ENCODE measurements at regions not wholly inside any gene's neighbourhood (a gene's known extent, or its start where the extent isn't known, plus 50 kb on each side); places are given as distances from the start of the nearest gene placed in this dataset.

DNA sequence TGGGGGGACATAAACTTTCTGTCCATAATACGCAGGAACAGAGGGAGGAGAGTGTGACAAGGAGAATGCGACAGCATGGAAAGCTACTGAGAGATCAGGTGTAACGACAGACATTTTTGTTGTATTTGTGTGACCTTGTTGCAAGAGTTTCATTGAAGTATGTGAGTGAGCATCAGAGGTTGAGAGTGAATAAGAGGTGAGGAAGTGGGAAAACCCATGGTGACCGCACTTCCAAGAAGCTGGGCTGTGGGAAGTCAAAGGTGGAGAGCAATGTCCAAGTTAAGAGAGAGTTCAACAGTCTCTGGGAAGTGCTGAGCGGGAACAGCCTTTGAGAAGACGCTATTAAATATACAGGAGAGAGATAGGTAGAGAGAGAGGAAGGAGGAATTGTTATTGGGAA lies 76.4 kb upstream of the PGRMC2 start:
- Histone ChIP-seq H3K9me3 (ENCODE audit: control insufficient read depth, insufficient read depth, low read length) (peaks cover under 1% of the 10 kb centered on the region; the same call in 1 of the 2 replicates), H3K4me1 (ENCODE audit: insufficient read depth, low read length) (peaks cover 9% of the 10 kb centered on the region; the same call in 1 of the 2 replicates), H3K36me3 (ENCODE audit: insufficient read depth, low read length) (no peaks in the 10 kb centered on the region)

GRCh38 chr4:128362760-128363159 lies 75.1 kb upstream of the PGRMC2 start:
- H3K4me1 ChIP-seq (ENCODE audit: insufficient read depth, low read length), result peaks cover 9% of the 10 kb centered on the region; the same call in 1 of the 2 replicates
- H3K9me3 ChIP-seq (ENCODE audit: control insufficient read depth, insufficient read depth, low read length), result 0 out of 2 replicates have a peak, but pooled peaks cover 4% of the 10 kb centered on the region
- H3K36me3 ChIP-seq (ENCODE audit: insufficient read depth, low read length), result no peaks in the 10 kb centered on the region
- no peak overlapping the region for H3K9ac ChIP-seq (ENCODE audit: low read depth, low read length)

More for the DNA sequence above, 76.4 kb upstream of the PGRMC2 start:
- H3K9ac ChIP-seq (ENCODE audit: low read depth, low read length), result no peak overlapping the region

DNA sequence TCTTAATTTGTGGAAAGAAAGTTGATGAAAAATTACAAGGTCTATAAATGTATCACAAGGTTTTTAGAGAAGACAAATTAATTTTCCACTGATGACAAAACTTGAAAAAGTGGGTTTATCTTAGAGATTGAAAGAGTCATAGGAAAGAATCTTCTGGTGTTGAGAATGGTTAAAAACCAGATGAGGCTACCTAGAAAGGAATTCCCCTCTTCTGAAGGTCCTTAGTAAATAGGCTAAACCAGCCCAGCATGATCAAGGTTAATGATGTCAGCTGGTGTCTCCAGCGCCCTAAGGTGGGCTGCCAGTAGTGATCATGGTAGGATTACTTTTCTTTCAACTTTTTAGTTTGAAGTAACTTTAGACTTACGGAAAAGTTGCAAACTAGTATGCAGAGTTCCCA lies 71.8 kb upstream of the PGRMC2 start:
- H3K36me3 ChIP-seq (ENCODE audit: insufficient read depth, low read length), result no peaks in the 10 kb centered on the region
- 0 out of 2 replicates have a peak, but pooled peaks cover 4% of the 10 kb centered on the region for H3K9me3 ChIP-seq (ENCODE audit: control insufficient read depth, insufficient read depth, low read length)
- no peak overlapping the region for H3K9ac ChIP-seq (ENCODE audit: low read depth, low read length)
- peaks cover 20% of the 10 kb centered on the region for H3K4me1 ChIP-seq (ENCODE audit: insufficient read depth, low read length)

- H3K36me3 ChIP-seq (ENCODE audit: insufficient read depth, low read length), result no peaks in the 10 kb centered on the region
- H3K9ac ChIP-seq (ENCODE audit: low read depth, low read length), result no peak overlapping the region
- H3K9me3 ChIP-seq (ENCODE audit: control insufficient read depth, insufficient read depth, low read length), result 0 out of 2 replicates have a peak, but pooled peaks cover 4% of the 10 kb centered on the region
- peaks cover 26% of the 10 kb centered on the region for H3K4me1 ChIP-seq (ENCODE audit: insufficient read depth, low read length)
Measured at GRCh38 chr4:128358913-128359279, 71.3 kb upstream of the PGRMC2 start.

- Histone ChIP-seq H3K4me1 (ENCODE audit: insufficient read depth, low read length) (peaks cover 29% of the 10 kb centered on the region), H3K9ac (ENCODE audit: low read depth, low read length) (no peak overlapping the region), H3K9me3 (ENCODE audit: control insufficient read depth, insufficient read depth, low read length) (0 out of 2 replicates have a peak, but pooled peaks cover 4% of the 10 kb centered on the region), H3K36me3 (ENCODE audit: insufficient read depth, low read length) (no peaks in the 10 kb centered on the region)
Measured at GRCh38 chr4:128358231-128358912, 70.8 kb upstream of the PGRMC2 start.

DNA sequence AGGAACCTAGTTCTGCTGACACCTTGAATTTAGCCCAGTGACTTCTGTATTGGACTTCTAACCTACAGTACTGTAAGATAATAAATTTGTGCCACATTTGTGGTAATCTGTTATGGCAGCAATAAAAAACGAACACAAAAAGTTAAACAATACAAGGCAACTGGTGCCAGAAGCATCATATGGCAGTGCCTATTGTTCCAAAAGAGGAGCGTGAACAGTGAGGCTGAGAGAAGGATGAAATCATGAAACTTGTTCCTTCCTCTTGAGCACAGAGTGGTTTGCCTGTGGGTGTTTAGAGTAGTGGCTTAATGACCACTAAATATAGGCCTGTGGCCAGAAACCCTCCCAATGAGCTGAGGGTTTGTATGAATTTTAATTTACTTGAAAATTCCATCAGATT lies 69.7 kb upstream of the PGRMC2 start:
- H3K4me1 ChIP-seq (ENCODE audit: insufficient read depth, low read length), result peaks cover 22% of the 10 kb centered on the region

DNA sequence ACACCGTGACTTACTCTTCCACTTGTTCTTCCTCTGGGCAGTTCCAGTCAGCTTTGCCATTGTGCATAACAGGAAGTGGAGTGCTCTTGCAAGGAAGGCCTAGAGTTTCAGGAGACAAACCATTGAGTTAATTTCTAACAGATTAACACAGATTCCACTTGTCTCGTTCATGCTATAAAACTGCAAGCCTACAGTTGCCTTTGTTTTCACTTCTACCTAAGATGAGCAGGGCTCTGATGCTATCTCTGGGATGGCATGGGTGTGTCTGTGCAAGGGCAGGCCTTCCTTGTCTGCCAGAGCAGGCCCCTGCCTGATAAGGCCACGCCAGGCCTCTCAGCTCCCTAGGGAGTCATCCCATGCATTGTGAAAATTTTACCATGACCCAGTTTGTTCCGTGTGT lies 67.7 kb upstream of the PGRMC2 start:
- 0 out of 2 replicates have a peak, but pooled peaks cover 4% of the 10 kb centered on the region for H3K9me3 ChIP-seq (ENCODE audit: control insufficient read depth, insufficient read depth, low read length)
- H3K36me3 ChIP-seq (ENCODE audit: insufficient read depth, low read length), result no peaks in the 10 kb centered on the region
- peaks cover 31% of the 10 kb centered on the region for H3K4me1 ChIP-seq (ENCODE audit: insufficient read depth, low read length)
- H3K9ac ChIP-seq (ENCODE audit: low read depth, low read length), result no peak overlapping the region

More for the DNA sequence above, 69.7 kb upstream of the PGRMC2 start:
- Histone ChIP-seq H3K9me3 (ENCODE audit: control insufficient read depth, insufficient read depth, low read length) (0 out of 2 replicates have a peak, but pooled peaks cover 4% of the 10 kb centered on the region), H3K9ac (ENCODE audit: low read depth, low read length) (no peak overlapping the region), H3K36me3 (ENCODE audit: insufficient read depth, low read length) (no peaks in the 10 kb centered on the region)

GRCh38 chr4:128354205-128354821 lies 66.7 kb upstream of the PGRMC2 start:
- Histone ChIP-seq H3K36me3 (ENCODE audit: insufficient read depth, low read length) (no peaks in the 10 kb centered on the region), H3K9ac (ENCODE audit: low read depth, low read length) (no peak overlapping the region), H3K9me3 (ENCODE audit: control insufficient read depth, insufficient read depth, low read length) (0 out of 2 replicates have a peak, but pooled peaks cover 4% of the 10 kb centered on the region), H3K4me1 (ENCODE audit: insufficient read depth, low read length) (peaks cover 34% of the 10 kb centered on the region)

DNA sequence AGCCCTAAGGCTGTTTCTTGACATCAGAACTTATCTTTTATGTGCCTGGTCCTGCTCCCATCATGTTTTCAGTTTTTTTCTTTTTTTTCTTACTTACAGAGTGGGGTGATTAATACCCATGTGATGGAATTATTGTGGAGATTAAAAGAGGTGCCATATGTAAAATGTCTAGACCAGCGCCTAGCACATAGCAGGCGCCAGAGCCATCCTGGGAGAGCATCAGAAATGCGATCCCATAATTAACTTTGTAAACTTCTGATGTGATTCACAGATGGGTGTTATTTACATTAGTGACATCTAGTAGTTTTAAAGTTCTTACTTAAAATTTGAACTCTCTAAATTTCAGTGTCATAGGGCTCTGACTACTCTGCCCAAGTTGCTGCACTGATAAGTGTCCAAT lies 66.2 kb upstream of the PGRMC2 start:
- Histone ChIP-seq H3K4me1 (ENCODE audit: insufficient read depth, low read length) (peaks cover 34% of the 10 kb centered on the region), H3K9me3 (ENCODE audit: control insufficient read depth, insufficient read depth, low read length) (0 out of 2 replicates have a peak, but pooled peaks cover 4% of the 10 kb centered on the region), H3K9ac (ENCODE audit: low read depth, low read length) (no peak overlapping the region), H3K36me3 (ENCODE audit: insufficient read depth, low read length) (no peaks in the 10 kb centered on the region)

DNA sequence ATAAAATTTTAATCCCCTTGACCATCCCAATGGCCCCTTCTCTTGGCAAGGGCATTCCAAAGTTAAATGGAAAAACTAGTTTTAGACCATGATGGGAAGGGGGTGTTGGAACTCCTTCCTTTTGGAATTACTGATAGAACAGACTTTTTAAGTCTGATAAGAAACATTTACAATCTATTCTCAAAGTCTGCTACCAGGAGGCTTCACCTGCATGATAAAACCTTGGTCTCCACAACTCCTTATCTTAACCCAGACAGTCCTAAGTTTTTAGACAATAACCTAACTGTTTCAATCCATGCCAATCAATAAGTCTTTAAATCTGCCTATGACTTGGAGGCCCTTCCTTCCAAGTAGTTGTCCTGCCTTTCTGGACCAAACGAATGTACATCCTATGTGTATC lies 63.9 kb upstream of the PGRMC2 start:
- Histone ChIP-seq H3K9me3 (ENCODE audit: control insufficient read depth, insufficient read depth, low read length) (no peaks in the 10 kb centered on the region), H3K36me3 (ENCODE audit: insufficient read depth, low read length) (no peaks in the 10 kb centered on the region), H3K4me1 (ENCODE audit: insufficient read depth, low read length) (peaks cover 34% of the 10 kb centered on the region), H3K9ac (ENCODE audit: low read depth, low read length) (no peak overlapping the region)

- no peaks in the 10 kb centered on the region for H3K9me3 ChIP-seq (ENCODE audit: control insufficient read depth, insufficient read depth, low read length)
- H3K36me3 ChIP-seq (ENCODE audit: insufficient read depth, low read length), result no peaks in the 10 kb centered on the region
- H3K9ac ChIP-seq (ENCODE audit: low read depth, low read length), result no peak overlapping the region
- H3K4me1 ChIP-seq (ENCODE audit: insufficient read depth, low read length), result peaks cover 33% of the 10 kb centered on the region
Measured at GRCh38 chr4:128350449-128351045, 62.9 kb upstream of the PGRMC2 start.

- H3K4me1 ChIP-seq (ENCODE audit: insufficient read depth, low read length), result peaks cover 27% of the 10 kb centered on the region
Measured at GRCh38 chr4:128349921-128350320, 62.3 kb upstream of the PGRMC2 start.

GRCh38 chr4:128347930-128348660 lies 60.5 kb upstream of the PGRMC2 start:
- no peaks in the 10 kb centered on the region for H3K9me3 ChIP-seq (ENCODE audit: control insufficient read depth, insufficient read depth, low read length)
- no peaks in the 10 kb centered on the region for H3K36me3 ChIP-seq (ENCODE audit: insufficient read depth, low read length)
- H3K9ac ChIP-seq (ENCODE audit: low read depth, low read length), result no peak overlapping the region
- H3K4me1 ChIP-seq (ENCODE audit: insufficient read depth, low read length), result peaks cover 13% of the 10 kb centered on the region

More at GRCh38 chr4:128349921-128350320, 62.3 kb upstream of the PGRMC2 start:
- no peaks in the 10 kb centered on the region for H3K36me3 ChIP-seq (ENCODE audit: insufficient read depth, low read length)
- no peaks in the 10 kb centered on the region for H3K9me3 ChIP-seq (ENCODE audit: control insufficient read depth, insufficient read depth, low read length)
- H3K9ac ChIP-seq (ENCODE audit: low read depth, low read length), result no peak overlapping the region

DNA sequence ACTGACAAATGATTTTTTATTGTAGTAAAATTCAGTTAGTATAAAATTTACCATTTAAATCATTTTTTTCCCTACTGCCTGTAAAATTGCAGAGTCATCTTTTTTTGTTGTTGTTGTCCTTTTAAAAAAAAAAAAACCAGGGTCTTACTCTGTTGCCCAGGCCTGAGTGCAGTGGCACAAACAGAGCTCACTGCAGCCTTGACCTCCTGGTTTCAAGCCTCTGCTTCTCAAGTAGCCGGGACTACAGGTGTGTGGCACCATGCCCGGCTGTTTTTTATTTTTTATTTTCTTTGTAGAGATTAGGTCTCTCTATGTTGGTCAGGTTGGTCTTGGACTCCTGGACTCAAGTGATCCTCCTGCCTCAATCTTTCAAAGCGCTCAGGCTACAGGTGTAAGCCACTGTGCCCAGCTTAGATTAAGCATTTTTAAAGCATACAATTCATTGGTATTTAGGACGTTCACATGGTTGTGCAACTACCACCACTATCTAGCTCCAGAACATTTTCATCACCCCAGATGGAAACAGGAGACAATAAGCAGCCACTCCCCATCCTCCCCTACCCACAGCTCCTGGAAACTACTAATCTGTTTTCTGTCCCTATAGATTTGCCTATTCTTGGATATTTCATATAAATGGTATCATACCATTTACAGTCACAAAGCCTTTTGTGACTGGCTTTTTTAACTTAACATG lies 59.7 kb upstream of the PGRMC2 start:
- H3K36me3 ChIP-seq (ENCODE audit: insufficient read depth, low read length), result no peaks in the 10 kb centered on the region
- H3K9ac ChIP-seq (ENCODE audit: low read depth, low read length), result no peak overlapping the region
- no peaks in the 10 kb centered on the region for H3K9me3 ChIP-seq (ENCODE audit: control insufficient read depth, insufficient read depth, low read length)
- peaks cover 13% of the 10 kb centered on the region for H3K4me1 ChIP-seq (ENCODE audit: insufficient read depth, low read length)
